CD4-positive, alpha-beta memory T cell (primary cell): ENCODE measurements at regions not wholly inside any gene's neighbourhood (a gene's known extent, or its start where the extent isn't known, plus 50 kb on each side); places are given as distances from the start of the nearest gene placed in this dataset.

Experiments
- CTCF ChIA-PET: fragments of 350-600 bp; sonication (Branson Sonifier 250); formaldehyde crosslinking; loops from one replicate; lab custom pipeline; 2021; ENCODE audit warnings: inconsistent platforms; ENCODE audit not compliant: partially characterized antibody; lab: Charles Lee
- POLR2A ChIA-PET: fragments of 350-600 bp; sonication (Branson Sonifier 250); formaldehyde crosslinking; loops from one replicate; lab custom pipeline; 2021; ENCODE audit not compliant: partially characterized antibody; lab: Charles Lee
- DNase-seq, 5 donors: peaks; one replicate each; pipeline versions ENCODE4 v3.0.0 to v3.0.0-alpha.2; 2020 to 2022; ENCODE audit warnings: mixed read lengths in 1 of 5
- H3K27ac ChIP-seq: one replicate; pipeline ENCODE4 v1.7.0; 2013; ENCODE audit warnings: low read depth, low read length
- H3K27me3 ChIP-seq: 2 replicates; pipeline ENCODE4 v1.7.0; 2013; ENCODE audit warnings: mild to moderate bottlenecking, low read length, moderate library complexity; ENCODE audit not compliant: insufficient read depth
- H3K36me3 ChIP-seq: 2 replicates; pipeline ENCODE4 v1.7.0; 2013; ENCODE audit warnings: mild to moderate bottlenecking, low read length, moderate library complexity; ENCODE audit not compliant: insufficient read depth
- H3K4me1 ChIP-seq: 2 replicates; pipeline ENCODE4 v1.7.0; 2013; ENCODE audit warnings: mild to moderate bottlenecking, low read length, moderate library complexity; ENCODE audit not compliant: insufficient read depth
- H3K4me3 ChIP-seq, 2 donors: one replicate each; pipeline ENCODE4 v1.7.0; 2013; ENCODE audit warnings: low read length in 2 of 2, mild to moderate bottlenecking in 1 of 2
- H3K9me3 ChIP-seq, 2 donors: one replicate each; pipeline ENCODE4 v1.7.0; 2013; ENCODE audit warnings: low read length in 2 of 2, control low read depth in 1 of 2; ENCODE audit not compliant: control insufficient read depth in 1 of 2
- H3K27ac Mint-ChIP-seq, 7 donors: one replicate each; pipeline ENCODE4 v1.8.0; 2020 to 2021; ENCODE audit warnings: mixed read lengths in 7 of 7, mild to moderate bottlenecking in 6 of 7, inconsistent platforms in 3 of 7, moderate library complexity in 3 of 7
- H3K27me3 Mint-ChIP-seq, 2 donors: one replicate each; pipeline ENCODE4 v1.8.0; 2020 to 2021; ENCODE audit warnings: mixed read lengths in 2 of 2
- H3K36me3 Mint-ChIP-seq, 2 donors: one replicate each; pipeline ENCODE4 v1.8.0; 2020 to 2021; ENCODE audit warnings: mixed read lengths in 2 of 2, inconsistent platforms in 1 of 2, mild to moderate bottlenecking in 1 of 2
- H3K4me1 Mint-ChIP-seq, 4 donors: one replicate each; pipeline ENCODE4 v1.8.0; 2020 to 2021; ENCODE audit warnings: mixed read lengths in 4 of 4, mild to moderate bottlenecking in 1 of 4
- H3K4me3 Mint-ChIP-seq, 8 donors: one replicate each; pipeline ENCODE4 v1.8.0; 2020 to 2021; ENCODE audit warnings: mixed read lengths in 8 of 8, mild to moderate bottlenecking in 7 of 8, moderate library complexity in 6 of 8, inconsistent platforms in 3 of 8
- H3K9me3 Mint-ChIP-seq, 8 donors: one replicate each; pipeline ENCODE4 v1.8.0; 2020 to 2021; ENCODE audit warnings: mixed read lengths in 8 of 8, mild to moderate bottlenecking in 5 of 8, inconsistent platforms in 3 of 8, moderate library complexity in 1 of 8
- intact Hi-C: fragments of 100-400 bp; cut with micrococcal nuclease; formaldehyde crosslinking; loops from one replicate; pipeline ENCODE4 v1.15.1; 2023

DNA sequence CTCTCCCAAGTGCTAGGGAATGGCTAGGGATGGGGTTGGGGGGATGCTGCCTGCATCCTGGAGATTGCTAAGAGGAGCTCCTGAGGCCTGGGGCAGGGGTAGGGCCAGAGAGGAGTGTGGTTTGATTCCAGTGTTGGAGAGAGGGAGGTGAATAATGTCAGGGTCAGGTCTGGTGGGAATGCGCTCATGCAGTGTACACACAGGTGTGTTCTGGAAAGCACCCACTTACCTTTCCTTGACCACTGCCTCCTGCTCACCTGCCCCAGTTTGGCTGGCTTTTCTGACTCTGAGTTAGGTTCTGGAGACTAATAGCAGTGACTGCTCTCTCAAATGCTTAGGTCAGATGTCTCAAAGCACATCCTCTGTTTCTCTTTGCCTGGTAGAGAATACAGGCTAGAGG lies 135.4 kb upstream of the BMPER start:
- Mint-ChIP-seq H3K4me3 (no peak overlapping the region), H3K9me3 (no peaks in the 10 kb centered on the region), H3K27me3 (no peaks in the 10 kb centered on the region), H3K27ac (no peak overlapping the region), H3K4me1 (no peaks in the 10 kb centered on the region), H3K36me3 (no peaks in the 10 kb centered on the region)
- no peaks in the 10 kb centered on the region for H3K9me3 ChIP-seq
- H3K4me1 ChIP-seq = no peaks in the 10 kb centered on the region
- POLR2A ChIA-PET = no interaction called here
- intact Hi-C loops = no loop called here
- H3K27ac ChIP-seq = no peak overlapping the region
- H3K36me3 ChIP-seq = no peaks in the 10 kb centered on the region
- H3K4me3 ChIP-seq = no peak overlapping the region
- no peak for DNase-seq
- no peaks in the 10 kb centered on the region for H3K27me3 ChIP-seq
- CTCF ChIA-PET = no interaction called here

DNA sequence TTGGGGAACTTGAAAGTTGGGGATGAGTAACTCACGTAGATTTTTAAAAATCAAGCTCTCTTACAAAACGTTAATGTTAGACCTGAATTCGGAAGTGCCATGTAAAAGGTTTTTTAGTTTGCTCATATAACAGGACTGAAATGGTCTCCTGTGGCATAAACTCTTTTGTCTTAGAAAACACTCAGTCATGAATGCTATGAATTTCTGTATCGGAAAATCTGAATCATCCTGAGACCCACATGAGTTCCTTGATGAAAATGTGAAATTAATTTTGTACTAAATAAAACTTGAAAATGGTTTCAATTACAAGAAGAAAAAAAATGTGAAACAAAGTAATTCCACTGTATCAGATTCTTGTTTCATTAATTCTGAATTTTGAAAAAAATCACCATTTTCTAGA lies 134.8 kb upstream of the BMPER start:
- Mint-ChIP-seq H3K4me3 (no peak overlapping the region), H3K4me1 (no peaks in the 10 kb centered on the region), H3K27ac (no peak overlapping the region), H3K9me3 (no peaks in the 10 kb centered on the region), H3K36me3 (no peaks in the 10 kb centered on the region), H3K27me3 (no peaks in the 10 kb centered on the region)
- ChIA-PET POLR2A (no interaction called here), CTCF (no interaction called here)
- no peak overlapping the region for H3K27ac ChIP-seq
- H3K36me3 ChIP-seq = no peaks in the 10 kb centered on the region
- no peaks in the 10 kb centered on the region for H3K27me3 ChIP-seq
- H3K4me3 ChIP-seq = no peak overlapping the region
- H3K4me1 ChIP-seq = no peaks in the 10 kb centered on the region
- no peaks in the 10 kb centered on the region for H3K9me3 ChIP-seq
- intact Hi-C loops = no loop called here
- DNase-seq = no peak

DNA sequence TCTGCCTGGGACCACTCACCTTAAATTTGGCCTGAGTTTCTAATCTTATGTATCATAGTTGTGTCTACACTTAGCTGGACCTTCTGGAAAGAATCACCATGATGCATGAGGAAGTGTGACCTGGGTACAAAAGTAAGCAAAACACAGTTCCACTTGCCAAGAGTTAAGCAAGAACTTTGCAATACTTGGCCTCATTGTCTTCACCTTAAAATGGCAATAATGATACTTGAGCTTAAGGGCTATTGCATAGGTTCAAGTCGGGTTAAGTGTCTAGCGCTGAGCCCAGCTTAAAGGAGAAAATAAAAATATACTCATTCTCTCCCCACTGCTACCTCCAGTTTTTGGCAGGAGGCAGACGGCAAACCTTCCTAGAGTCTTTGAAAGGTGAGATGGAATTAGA lies 133.9 kb upstream of the BMPER start:
- H3K36me3 Mint-ChIP-seq = no peaks in the 10 kb centered on the region
- H3K9me3 Mint-ChIP-seq = no peaks in the 10 kb centered on the region
- intact Hi-C loops = no loop called here
- no peaks in the 10 kb centered on the region for H3K4me1 ChIP-seq
- no peaks in the 10 kb centered on the region for H3K9me3 ChIP-seq
- no peaks in the 10 kb centered on the region for H3K27me3 ChIP-seq
- DNase-seq = no peak
- no peaks in the 10 kb centered on the region for H3K36me3 ChIP-seq
- no peak overlapping the region for H3K27ac Mint-ChIP-seq
- H3K4me1 Mint-ChIP-seq = no peaks in the 10 kb centered on the region
- no peak overlapping the region for H3K4me3 Mint-ChIP-seq
- H3K27ac ChIP-seq = no peak overlapping the region
- no peak overlapping the region for H3K4me3 ChIP-seq
- POLR2A ChIA-PET = no interaction called here
- H3K27me3 Mint-ChIP-seq = no peaks in the 10 kb centered on the region
- CTCF ChIA-PET = no interaction called here

DNA sequence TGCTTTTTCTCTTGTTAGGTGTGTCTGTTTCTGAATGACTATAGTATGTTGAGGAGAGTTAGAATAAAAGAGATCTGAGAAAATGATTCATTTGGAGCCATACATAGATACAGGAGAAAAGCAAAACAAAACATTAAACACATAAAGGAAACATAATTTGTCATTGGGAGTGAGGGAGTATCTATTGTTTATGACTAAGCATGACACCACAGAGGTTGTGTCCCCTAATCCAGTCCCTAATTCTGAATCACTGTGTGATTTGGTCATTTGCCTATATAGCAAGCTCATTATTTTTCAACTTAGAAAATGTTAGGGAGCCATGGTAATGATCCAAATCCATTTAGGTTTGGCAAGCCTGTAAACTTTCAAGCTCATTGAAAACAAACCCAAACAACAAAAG lies 132.3 kb upstream of the BMPER start:
- no peak for DNase-seq
- no peak overlapping the region for H3K27ac Mint-ChIP-seq
- no peaks in the 10 kb centered on the region for H3K4me1 Mint-ChIP-seq
- Histone ChIP-seq H3K9me3 (no peaks in the 10 kb centered on the region), H3K4me3 (no peak overlapping the region), H3K36me3 (no peaks in the 10 kb centered on the region), H3K4me1 (no peaks in the 10 kb centered on the region), H3K27ac (no peak overlapping the region), H3K27me3 (no peaks in the 10 kb centered on the region)
- no peaks in the 10 kb centered on the region for H3K27me3 Mint-ChIP-seq
- no peaks in the 10 kb centered on the region for H3K9me3 Mint-ChIP-seq
- H3K36me3 Mint-ChIP-seq = no peaks in the 10 kb centered on the region
- intact Hi-C loops = no loop called here
- ChIA-PET POLR2A (no interaction called here), CTCF (no interaction called here)
- H3K4me3 Mint-ChIP-seq = no peak overlapping the region

DNA sequence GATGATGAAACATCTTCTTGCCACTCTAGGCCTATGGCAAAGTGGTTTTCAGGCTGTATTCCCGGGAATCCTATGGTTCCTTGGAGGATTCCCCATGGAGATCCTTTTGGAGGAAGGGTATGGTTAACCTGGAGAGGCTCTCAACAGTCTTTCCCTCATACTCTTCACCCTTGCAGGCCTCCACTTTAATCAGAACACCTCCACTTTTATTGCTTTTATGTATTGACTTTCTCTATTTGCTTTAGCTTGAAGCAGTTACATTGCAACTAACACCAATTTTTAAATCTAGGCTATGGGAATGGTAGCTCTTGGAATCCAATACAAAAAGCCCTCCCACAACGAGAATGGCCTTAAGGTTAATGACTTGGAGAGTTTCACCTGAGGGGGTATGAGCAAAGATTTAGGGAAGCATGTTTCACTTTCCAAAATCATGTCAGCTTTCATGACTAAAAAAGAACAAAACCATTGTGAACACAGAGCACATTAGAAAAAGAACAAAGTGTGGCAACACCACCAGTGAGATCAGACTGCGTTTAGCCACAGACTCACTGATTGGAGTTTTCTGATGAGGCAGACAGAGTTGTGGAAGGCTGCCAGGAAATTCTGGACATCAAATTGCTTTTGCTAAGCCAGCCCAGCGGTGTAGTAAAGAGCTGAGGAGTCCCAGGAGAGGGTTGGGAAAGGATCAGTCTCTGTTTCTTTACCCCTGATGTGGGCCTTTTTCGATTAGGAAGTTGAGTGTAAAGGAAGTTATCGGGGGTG lies 130.4 kb upstream of the BMPER start:
- Histone ChIP-seq H3K9me3 (no peaks in the 10 kb centered on the region), H3K4me3 (no peak overlapping the region), H3K27me3 (no peaks in the 10 kb centered on the region), H3K36me3 (no peaks in the 10 kb centered on the region), H3K4me1 (no peaks in the 10 kb centered on the region), H3K27ac (no peak overlapping the region)
- no peak for DNase-seq
- Mint-ChIP-seq H3K9me3 (no peaks in the 10 kb centered on the region), H3K27ac (no peak overlapping the region), H3K27me3 (no peaks in the 10 kb centered on the region), H3K4me1 (no peaks in the 10 kb centered on the region), H3K36me3 (no peaks in the 10 kb centered on the region), H3K4me3 (no peak overlapping the region)
- POLR2A ChIA-PET = no interaction called here
- CTCF ChIA-PET = no interaction called here
- intact Hi-C loops = no loop called here

DNA sequence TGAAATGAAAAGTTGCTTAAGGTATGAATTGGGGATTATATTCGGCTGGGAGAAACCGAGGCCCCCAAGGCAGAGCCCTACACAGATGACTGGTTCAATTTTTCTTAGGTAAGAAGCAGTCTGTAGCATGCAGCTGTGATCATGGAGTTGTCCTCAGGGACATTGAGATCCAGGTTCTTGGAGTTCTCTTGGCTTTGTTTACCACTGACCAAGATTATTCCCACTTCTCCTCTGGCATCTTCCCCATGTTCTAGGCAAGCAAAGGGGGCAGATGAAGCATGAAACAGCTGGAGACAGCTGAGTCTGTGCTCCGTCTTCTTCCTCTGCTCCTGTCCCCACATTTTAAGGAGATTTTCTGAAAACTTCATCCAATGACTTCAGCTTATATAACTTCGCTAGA lies 129.5 kb upstream of the BMPER start:
- intact Hi-C loops = no loop called here
- Mint-ChIP-seq H3K36me3 (no peaks in the 10 kb centered on the region), H3K4me1 (no peaks in the 10 kb centered on the region), H3K27ac (no peak overlapping the region), H3K27me3 (no peaks in the 10 kb centered on the region), H3K9me3 (no peaks in the 10 kb centered on the region), H3K4me3 (no peak overlapping the region)
- ChIA-PET POLR2A (no interaction called here), CTCF (no interaction called here)
- no peak overlapping the region for H3K27ac ChIP-seq
- H3K4me3 ChIP-seq = no peak overlapping the region
- no peaks in the 10 kb centered on the region for H3K4me1 ChIP-seq
- no peaks in the 10 kb centered on the region for H3K27me3 ChIP-seq
- no peak for DNase-seq
- H3K36me3 ChIP-seq = no peaks in the 10 kb centered on the region
- no peaks in the 10 kb centered on the region for H3K9me3 ChIP-seq

DNA sequence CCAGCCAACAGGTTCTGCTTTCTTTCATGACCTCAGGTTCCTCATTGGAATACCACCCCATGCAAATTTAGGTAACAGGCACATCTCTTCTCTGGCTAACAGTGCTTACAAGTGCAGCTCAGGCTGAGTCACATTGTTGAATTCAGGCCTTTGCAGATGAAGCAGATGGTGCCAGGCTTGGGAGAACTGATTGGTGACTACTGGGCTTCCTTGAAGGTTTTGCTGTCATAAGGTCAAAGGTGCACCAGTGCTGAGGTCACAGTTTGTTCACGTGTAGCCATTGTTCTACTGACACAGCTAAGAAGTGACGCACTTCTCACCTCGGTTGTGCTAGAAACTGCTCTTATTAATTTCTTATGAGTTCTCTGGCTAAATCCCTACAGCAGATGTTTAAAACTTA lies 128.6 kb upstream of the BMPER start:
- Histone ChIP-seq H3K9me3 (no peaks in the 10 kb centered on the region), H3K36me3 (no peaks in the 10 kb centered on the region), H3K4me3 (no peak overlapping the region), H3K4me1 (no peaks in the 10 kb centered on the region), H3K27ac (no peak overlapping the region), H3K27me3 (no peaks in the 10 kb centered on the region)
- intact Hi-C loops = no loop called here
- H3K27ac Mint-ChIP-seq = no peak overlapping the region
- H3K4me3 Mint-ChIP-seq = no peak overlapping the region
- no peaks in the 10 kb centered on the region for H3K9me3 Mint-ChIP-seq
- H3K27me3 Mint-ChIP-seq = no peaks in the 10 kb centered on the region
- no peak for DNase-seq
- peaks cover 0 to under 1% of the 10 kb centered on the region in 2 donors for H3K36me3 Mint-ChIP-seq
- ChIA-PET CTCF (interaction anchor here (1.4 kb wide), 1 partner anchor 21 kb away, joined by 5 read pairs; no protein-coding TSS in a partner anchor), POLR2A (no interaction called here)
- H3K4me1 Mint-ChIP-seq = no peaks in the 10 kb centered on the region

DNA sequence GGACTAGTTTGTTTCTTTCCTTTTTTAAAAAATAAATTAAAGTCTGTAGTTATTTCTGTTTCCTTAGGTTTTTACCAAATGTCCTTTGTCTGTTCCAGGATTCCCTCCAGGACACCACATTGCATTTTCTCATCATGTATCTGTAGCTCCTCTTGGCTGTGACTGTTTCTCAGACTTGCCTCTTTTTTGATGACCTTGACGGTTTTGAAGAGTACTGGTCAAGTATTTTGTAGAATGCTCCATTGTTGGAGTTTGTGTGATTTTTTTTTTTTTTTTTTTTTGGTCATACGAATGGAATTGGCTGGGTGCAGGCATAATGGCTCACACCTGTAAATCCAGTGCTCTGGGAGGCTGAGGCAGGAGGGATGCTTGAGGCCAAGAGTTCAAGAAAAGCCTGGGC lies 127.1 kb upstream of the BMPER start:
- Mint-ChIP-seq H3K27me3 (no peaks in the 10 kb centered on the region), H3K27ac (no peak overlapping the region), H3K4me1 (no peaks in the 10 kb centered on the region), H3K4me3 (no peak overlapping the region), H3K36me3 (peaks cover 0 to 9% of the 10 kb centered on the region in 2 donors), H3K9me3 (no peaks in the 10 kb centered on the region)
- H3K27me3 ChIP-seq = no peaks in the 10 kb centered on the region
- no peaks in the 10 kb centered on the region for H3K36me3 ChIP-seq
- DNase-seq = no peak
- ChIA-PET POLR2A (no interaction called here), CTCF (no interaction called here)
- no peaks in the 10 kb centered on the region for H3K4me1 ChIP-seq
- no peaks in the 10 kb centered on the region for H3K9me3 ChIP-seq
- no peak overlapping the region for H3K4me3 ChIP-seq
- intact Hi-C loops = no loop called here
- no peak overlapping the region for H3K27ac ChIP-seq
